Vagina (tissue), 2 donors: ENCODE measurements at regions not wholly inside any gene's neighbourhood (a gene's known extent, or its start where the extent isn't known, plus 50 kb on each side); places are given as distances from the start of the nearest gene placed in this dataset.

ENCODE experiments used
- POLR2A ChIP-seq, 2 donors: fragments of 450-650 bp; IDR thresholded peaks; one replicate each; pipeline ENCODE4 v1.6.1; 2017; ENCODE audit warnings: antibody characterized with exemption in 2 of 2, mild to moderate bottlenecking in 2 of 2, moderate library complexity in 2 of 2
- POLR2AphosphoS5 ChIP-seq, 2 donors: sonication (generic); formaldehyde crosslinking; IDR thresholded peaks; one replicate each; pipeline ENCODE4 v1.9.0; 2017; ENCODE audit warnings: antibody characterized with exemption in 2 of 2, mild to moderate bottlenecking in 2 of 2, low read depth in 1 of 2; ENCODE audit not compliant: insufficient read depth in 1 of 2
- TF ChIP-seq, protein P1 (sequence below), 3 experiments: fragments of 450-650 bp in 2 of 3; fragments of 200-600 bp in 1 of 3; sonication (generic) in 1 of 3; IDR thresholded peaks; one replicate each; pipeline ENCODE4 v1.5.1; 2017 to 2019; ENCODE audit warnings: antibody characterized with exemption in 3 of 3, mild to moderate bottlenecking in 2 of 3, moderate library complexity in 2 of 3

- TF ChIP-seq, protein P1, sequence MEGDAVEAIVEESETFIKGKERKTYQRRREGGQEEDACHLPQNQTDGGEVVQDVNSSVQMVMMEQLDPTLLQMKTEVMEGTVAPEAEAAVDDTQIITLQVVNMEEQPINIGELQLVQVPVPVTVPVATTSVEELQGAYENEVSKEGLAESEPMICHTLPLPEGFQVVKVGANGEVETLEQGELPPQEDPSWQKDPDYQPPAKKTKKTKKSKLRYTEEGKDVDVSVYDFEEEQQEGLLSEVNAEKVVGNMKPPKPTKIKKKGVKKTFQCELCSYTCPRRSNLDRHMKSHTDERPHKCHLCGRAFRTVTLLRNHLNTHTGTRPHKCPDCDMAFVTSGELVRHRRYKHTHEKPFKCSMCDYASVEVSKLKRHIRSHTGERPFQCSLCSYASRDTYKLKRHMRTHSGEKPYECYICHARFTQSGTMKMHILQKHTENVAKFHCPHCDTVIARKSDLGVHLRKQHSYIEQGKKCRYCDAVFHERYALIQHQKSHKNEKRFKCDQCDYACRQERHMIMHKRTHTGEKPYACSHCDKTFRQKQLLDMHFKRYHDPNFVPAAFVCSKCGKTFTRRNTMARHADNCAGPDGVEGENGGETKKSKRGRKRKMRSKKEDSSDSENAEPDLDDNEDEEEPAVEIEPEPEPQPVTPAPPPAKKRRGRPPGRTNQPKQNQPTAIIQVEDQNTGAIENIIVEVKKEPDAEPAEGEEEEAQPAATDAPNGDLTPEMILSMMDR (IDR thresholded peaks at IDR 0.05), result no peak
- TF ChIP-seq POLR2A (IDR thresholded peaks at IDR 0.05), result no peak
- no peak for TF ChIP-seq POLR2AphosphoS5 (IDR thresholded peaks at IDR 0.05; ENCODE audit: insufficient read depth in 1 of 2, low read depth in 1 of 2)
Observed at GRCh38 chr3:6022621-6023020, 835.1 kb downstream of the EDEM1 start.
